ENCODE measurements at regions not wholly inside any gene's neighbourhood (a gene's known extent, or its start where the extent isn't known, plus 50 kb on each side); places are given as distances from the start of the nearest gene placed in this dataset.
"Not testable (repeated sequence)": the region's sequence is repeated elsewhere in the genome, so short reads cannot be mapped to it uniquely, and the experiment has no call there.

- no peak for DNase-seq
Observed at GRCh38 chr18:22570492-22570891, 152.8 kb upstream of the CTAGE1 start.

GRCh38 chr18:22572341-22572740 is 154.6 kb upstream of the CTAGE1 start:
- no peak for DNase-seq

- no peak for DNase-seq
Observed at GRCh38 chr18:22579271-22579670, 161.6 kb upstream of the CTAGE1 start.

- no peak for DNase-seq
Observed at GRCh38 chr18:22585333-22585732, 167.6 kb upstream of the CTAGE1 start.

GRCh38 chr18:22585821-22586220 is 168.1 kb upstream of the CTAGE1 start:
- DNase-seq = no peak

- DNase-seq = no peak
Observed at GRCh38 chr18:22591222-22591621, 173.5 kb upstream of the CTAGE1 start.

- DNase-seq = no peak
Observed at GRCh38 chr18:22594155-22594690, 176.5 kb upstream of the CTAGE1 start.

GRCh38 chr18:22601481-22601880 is 183.8 kb upstream of the CTAGE1 start:
- no peak for DNase-seq

- not testable (repeated sequence) for DNase-seq
Observed at GRCh38 chr18:22602456-22602855, 184.7 kb upstream of the CTAGE1 start.

GRCh38 chr18:22603902-22604301 is 186.2 kb upstream of the CTAGE1 start:
- DNase-seq = no peak

- DNase-seq = no peak
Observed at GRCh38 chr18:22604390-22604985, 186.8 kb upstream of the CTAGE1 start.

- DNase-seq = no peak
Observed at GRCh38 chr18:22604986-22605421, 187.3 kb upstream of the CTAGE1 start.

GRCh38 chr18:22605736-22606135 is 188.0 kb upstream of the CTAGE1 start:
- DNase-seq = no peak

GRCh38 chr18:22606563-22607283 is 189.0 kb upstream of the CTAGE1 start:
- DNase-seq = no peak

- no peak for DNase-seq
Observed at GRCh38 chr18:22607284-22607635, 189.5 kb upstream of the CTAGE1 start.

- DNase-seq = no peak
Observed at GRCh38 chr18:22608847-22609246, 191.1 kb upstream of the CTAGE1 start.

GRCh38 chr18:22609642-22610041 is 191.9 kb upstream of the CTAGE1 start:
- no peak for DNase-seq

GRCh38 chr18:22613058-22613690 is 195.5 kb upstream of the CTAGE1 start:
- no peak for DNase-seq

GRCh38 chr18:22613788-22614187 is 196.1 kb upstream of the CTAGE1 start:
- DNase-seq = no peak

GRCh38 chr18:22623513-22623912 is 205.8 kb upstream of the CTAGE1 start:
- no peak for DNase-seq

- DNase-seq = no peak
Observed at GRCh38 chr18:22624176-22624575, 206.5 kb upstream of the CTAGE1 start.

- no peak for DNase-seq
Observed at GRCh38 chr18:22625406-22625805, 207.7 kb upstream of the CTAGE1 start.

- DNase-seq = no peak
Observed at GRCh38 chr18:22626771-22627170, 209.1 kb upstream of the CTAGE1 start.

- DNase-seq = no peak
Observed at GRCh38 chr18:22627506-22627905, 209.8 kb upstream of the CTAGE1 start.
